ENCODE measurements at regions not wholly inside any gene's neighbourhood (a gene's known extent, or its start where the extent isn't known, plus 50 kb on each side); places are given as distances from the start of the nearest gene placed in this dataset.

DNA sequence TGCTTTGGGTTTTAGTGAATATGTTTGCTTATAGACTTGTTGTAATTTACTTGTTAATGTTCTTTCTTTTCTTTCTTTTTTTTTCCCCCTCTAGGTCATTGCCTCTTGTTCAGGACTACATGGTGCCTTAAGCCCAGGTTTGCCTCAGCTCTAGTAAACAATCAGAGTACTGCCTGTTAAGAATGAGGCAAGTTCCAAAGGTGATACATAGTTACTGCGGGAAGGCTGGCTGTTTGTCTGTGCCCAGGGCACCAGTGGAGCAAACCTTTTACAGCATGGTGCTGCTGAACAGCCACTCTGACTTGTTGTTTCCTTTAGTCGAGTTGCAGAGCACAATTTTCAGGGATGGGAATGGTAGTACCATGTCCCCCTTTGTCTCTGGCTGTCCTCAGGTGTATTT, 517.2 kb downstream of the NYAP2 start:
- TF ChIP-seq ZFX (IDR thresholded peaks at IDR 0.05) (no peak), CTCF (conservative IDR thresholded peaks at IDR 0.05) (no peak)
- no peak overlapping the region for H3K27ac ChIP-seq

GRCh38 chr2:225911019-225911418, 511.5 kb downstream of the NYAP2 start:
- no peak overlapping the region for H3K27ac ChIP-seq
- no peak for TF ChIP-seq ZFX (IDR thresholded peaks at IDR 0.05)
- no peak for TF ChIP-seq CTCF (conservative IDR thresholded peaks at IDR 0.05)

DNA sequence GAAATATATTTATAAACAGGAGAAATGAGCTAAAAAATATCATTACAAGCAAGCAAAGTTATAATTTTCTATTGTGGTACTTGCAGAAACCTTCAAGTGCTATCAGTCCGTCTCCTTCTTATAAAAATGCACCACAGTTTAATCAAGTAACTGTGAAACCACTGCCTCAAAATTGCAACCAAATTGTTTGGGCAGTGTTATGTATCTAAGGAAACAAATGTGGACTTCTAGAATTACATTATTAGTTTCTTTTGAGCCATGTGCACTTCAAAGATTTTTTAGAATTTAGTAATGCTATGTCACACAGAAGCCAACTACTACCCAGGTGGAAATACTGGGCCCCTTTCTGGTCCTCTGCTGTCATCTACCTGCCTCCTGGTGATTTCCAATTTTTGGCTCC, 495.6 kb downstream of the NYAP2 start:
- TF ChIP-seq ZFX (IDR thresholded peaks at IDR 0.05) (no peak), CTCF (conservative IDR thresholded peaks at IDR 0.05) (no peak)
- no peak overlapping the region for H3K27ac ChIP-seq

DNA sequence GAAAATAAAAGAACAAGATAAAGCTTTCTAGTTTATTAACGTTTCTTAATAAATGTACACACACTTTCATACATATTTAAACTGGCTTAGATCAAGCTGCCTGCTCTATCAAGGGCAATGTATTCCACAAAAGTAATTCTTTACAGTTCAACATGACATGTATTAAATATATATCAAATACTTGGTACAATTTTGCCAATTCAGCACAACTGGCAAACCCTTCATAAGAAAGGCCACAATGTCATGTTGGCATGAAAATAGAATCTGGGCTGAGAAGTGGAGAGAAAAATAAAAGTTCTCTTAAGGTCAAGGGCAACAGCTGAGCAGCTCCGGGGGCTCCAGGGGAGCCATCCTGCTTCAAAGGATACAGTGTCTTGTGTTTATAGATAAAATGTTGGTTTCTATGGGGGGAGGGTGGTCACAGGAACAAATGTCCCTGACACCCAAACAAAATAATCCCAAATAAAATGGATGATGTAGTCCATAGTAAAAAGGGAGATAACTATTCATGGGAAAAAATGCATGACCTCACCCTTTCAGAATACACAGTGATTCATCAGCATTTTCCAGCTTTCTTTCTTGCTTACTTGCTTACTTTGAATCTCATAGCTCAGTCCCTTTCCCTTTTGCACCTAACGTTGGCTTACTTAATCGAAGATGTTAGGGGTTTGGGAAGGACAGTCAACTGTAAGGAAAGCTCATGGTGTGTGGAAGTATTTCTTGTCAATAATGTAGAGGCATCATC, 494.9 kb downstream of the NYAP2 start:
- H3K27ac ChIP-seq, result no peak overlapping the region
- TF ChIP-seq ZFX (IDR thresholded peaks at IDR 0.05), result no peak

DNA sequence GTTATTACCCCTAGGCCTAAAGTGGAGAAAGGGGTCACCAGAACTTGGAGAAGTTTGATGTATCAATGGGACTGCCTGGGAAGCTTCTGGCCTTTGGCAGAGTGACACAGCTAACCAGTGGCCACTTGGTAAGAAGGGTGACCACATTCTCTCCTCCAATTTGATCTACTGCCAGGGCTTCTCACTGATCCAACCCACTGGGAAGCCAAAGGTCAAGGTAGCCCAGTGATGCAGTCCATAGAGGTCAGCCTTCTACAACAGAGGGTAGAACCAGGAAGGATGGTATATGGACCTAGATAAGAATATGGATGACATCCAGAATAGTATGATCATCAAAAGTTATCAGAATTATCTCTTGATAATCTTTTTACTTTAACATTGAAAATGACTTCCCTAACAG, 493.6 kb downstream of the NYAP2 start:
- H3K27ac ChIP-seq, result no peak overlapping the region
- TF ChIP-seq ZFX (IDR thresholded peaks at IDR 0.05) (no peak), CTCF (conservative IDR thresholded peaks at IDR 0.05) (no peak)

DNA sequence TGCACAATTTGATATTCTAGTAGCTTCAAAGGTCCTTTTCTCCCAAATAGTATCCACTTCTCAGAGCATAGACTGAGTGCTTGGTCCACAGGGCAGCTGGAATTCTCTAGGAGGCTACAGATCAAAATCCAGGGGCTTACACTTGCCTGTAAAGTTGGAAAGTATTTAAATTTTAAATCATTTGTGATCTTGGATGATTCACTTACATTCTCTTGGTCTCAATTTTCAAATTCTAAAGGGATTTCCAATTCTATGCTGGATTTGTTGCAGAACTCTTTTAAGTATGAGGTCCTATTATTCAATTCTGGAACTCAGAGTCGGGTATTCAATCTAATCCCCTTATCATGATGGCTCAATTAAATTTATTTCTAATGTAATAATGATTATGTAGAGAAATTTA, 492.3 kb downstream of the NYAP2 start:
- H3K27ac ChIP-seq, result no peak overlapping the region
- TF ChIP-seq CTCF (conservative IDR thresholded peaks at IDR 0.05), result no peak
- no peak for TF ChIP-seq ZFX (IDR thresholded peaks at IDR 0.05)

GRCh38 chr2:225891013-225891412, 491.5 kb downstream of the NYAP2 start:
- H3K27ac ChIP-seq, result no peak overlapping the region
- TF ChIP-seq CTCF (conservative IDR thresholded peaks at IDR 0.05) (no peak), ZFX (IDR thresholded peaks at IDR 0.05) (no peak)

- no peak for TF ChIP-seq ZFX (IDR thresholded peaks at IDR 0.05)
- TF ChIP-seq CTCF (conservative IDR thresholded peaks at IDR 0.05), result peak; percentile 84
- H3K27ac ChIP-seq, result no peak overlapping the region
Measured at GRCh38 chr2:225889452-225889851, 489.9 kb downstream of the NYAP2 start.
